Tibial nerve (tissue), 4 donors: ENCODE measurements at regions not wholly inside any gene's neighbourhood (a gene's known extent, or its start where the extent isn't known, plus 50 kb on each side); places are given as distances from the start of the nearest gene placed in this dataset.

ENCODE experiments used
- DNase-seq, 2 donors: peaks; one replicate each; pipeline ENCODE4 v3.0.0-alpha.2; 2019; ENCODE audit warnings: low spot score in 2 of 2
- H3K27ac ChIP-seq, 4 donors: fragments of 200-600 bp; sonication (generic) in 3 of 4; one replicate each; pipeline ENCODE4 v1.5.1; 2017 to 2019; ENCODE audit warnings: mild to moderate bottlenecking in 1 of 4
- H3K27me3 ChIP-seq, 2 donors: fragments of 200-600 bp; sonication (generic) in 1 of 2; one replicate each; pipeline versions ENCODE4 v1.5.1 to v1.6.0; 2017 to 2019
- H3K36me3 ChIP-seq, 3 donors: fragments of 200-600 bp; sonication (generic); one replicate each; pipeline ENCODE4 v1.5.1; 2018 to 2019
- H3K4me1 ChIP-seq, 4 donors: fragments of 200-600 bp; sonication (generic) in 3 of 4; one replicate each; pipeline ENCODE4 v1.5.1; 2017 to 2019
- H3K4me3 ChIP-seq, 4 donors: fragments of 200-600 bp; sonication (generic) in 3 of 4; one replicate each; pipeline ENCODE4 v1.5.1; 2017 to 2019; ENCODE audit warnings: mild to moderate bottlenecking in 1 of 4, moderate library complexity in 1 of 4
- H3K9me3 ChIP-seq, 4 donors: fragments of 200-600 bp; sonication (generic) in 3 of 4; one replicate each; pipeline ENCODE4 v1.5.1; 2017 to 2019
- CTCF ChIP-seq, 5 experiments: fragments of 200-600 bp in 3 of 5; fragments of 450-650 bp in 2 of 5; sonication (generic) in 3 of 5; IDR thresholded peaks; one replicate each; pipeline ENCODE4 v1.5.1; 2016 to 2019; ENCODE audit warnings: antibody characterized with exemption in 5 of 5, mild to moderate bottlenecking in 3 of 5, moderate library complexity in 2 of 5
- EP300 ChIP-seq, 2 donors: sonication (generic); formaldehyde crosslinking; IDR thresholded peaks; one replicate each; pipeline ENCODE4 v1.6.1; 2017; ENCODE audit warnings: antibody characterized with exemption in 2 of 2, mild to moderate bottlenecking in 1 of 2
- POLR2A ChIP-seq, 2 donors: fragments of 450-650 bp; IDR thresholded peaks; one replicate each; pipeline ENCODE4 v1.6.1; 2017; ENCODE audit warnings: antibody characterized with exemption in 2 of 2, mild to moderate bottlenecking in 2 of 2, moderate library complexity in 2 of 2
- WGBS, 2 donors: methylation state at CpG; one replicate each; pipeline ENCODE4 v1.1.5; 2018; 5-methylcytosine and 5-hydroxymethylcytosine counted together

GRCh38 chr1:221230605-221231004, 351.4 kb downstream of the HLX start:
- WGBS, 2 donors: 68 to 73% methylated on average over 1 of the region's 1 CpG
- no peak for DNase-seq
- Histone ChIP-seq H3K27me3 (no peaks in the 10 kb centered on the region), H3K9me3 (no peaks in the 10 kb centered on the region), H3K4me3 (no peak overlapping the region), H3K4me1 (no peaks in the 10 kb centered on the region), H3K36me3 (no peaks in the 10 kb centered on the region), H3K27ac (no peak overlapping the region)
- no peak for TF ChIP-seq POLR2A (IDR thresholded peaks at IDR 0.05)
- no peak for TF ChIP-seq CTCF (IDR thresholded peaks at IDR 0.05)
- no peak for TF ChIP-seq EP300 (IDR thresholded peaks at IDR 0.05)

GRCh38 chr1:221234791-221235190, 355.5 kb downstream of the HLX start:
- H3K27ac ChIP-seq: no peak overlapping the region
- 44 to 60% methylated on average over 2 of the region's 2 CpGs for WGBS, 2 donors
- no peaks in the 10 kb centered on the region for H3K27me3 ChIP-seq
- no peaks in the 10 kb centered on the region for H3K36me3 ChIP-seq
- no peak overlapping the region for H3K4me3 ChIP-seq
- no peaks in the 10 kb centered on the region for H3K9me3 ChIP-seq
- DNase-seq: no peak
- no peaks in the 10 kb centered on the region for H3K4me1 ChIP-seq
- no peak for TF ChIP-seq CTCF (IDR thresholded peaks at IDR 0.05)
- no peak for TF ChIP-seq EP300 (IDR thresholded peaks at IDR 0.05)
- TF ChIP-seq POLR2A (IDR thresholded peaks at IDR 0.05): no peak

GRCh38 chr1:221237587-221237986, 358.3 kb downstream of the HLX start:
- H3K9me3 ChIP-seq: no peaks in the 10 kb centered on the region
- H3K36me3 ChIP-seq: no peaks in the 10 kb centered on the region
- no peak overlapping the region for H3K27ac ChIP-seq
- TF ChIP-seq CTCF (IDR thresholded peaks at IDR 0.05) (no peak), POLR2A (IDR thresholded peaks at IDR 0.05) (no peak), EP300 (IDR thresholded peaks at IDR 0.05) (no peak)
- H3K4me3 ChIP-seq: no peak overlapping the region
- no peak for DNase-seq
- no peaks in the 10 kb centered on the region for H3K27me3 ChIP-seq
- 91 to 96% methylated on average over 3 of the region's 3 CpGs for WGBS, 2 donors
- no peaks in the 10 kb centered on the region for H3K4me1 ChIP-seq

- no peaks in the 10 kb centered on the region for H3K4me1 ChIP-seq
- no peak overlapping the region for H3K27ac ChIP-seq
- H3K27me3 ChIP-seq: no peaks in the 10 kb centered on the region
- TF ChIP-seq POLR2A (IDR thresholded peaks at IDR 0.05) (no peak), CTCF (IDR thresholded peaks at IDR 0.05) (no peak), EP300 (IDR thresholded peaks at IDR 0.05) (no peak)
- WGBS, 2 donors: 78 to 87% methylated on average over 4 of the region's 4 CpGs
- no peak overlapping the region for H3K4me3 ChIP-seq
- DNase-seq: no peak
- no peaks in the 10 kb centered on the region for H3K9me3 ChIP-seq
- H3K36me3 ChIP-seq: no peaks in the 10 kb centered on the region
Measured at GRCh38 chr1:221239181-221239580, 359.9 kb downstream of the HLX start.

GRCh38 chr1:221239792-221240191, 360.5 kb downstream of the HLX start:
- TF ChIP-seq CTCF (IDR thresholded peaks at IDR 0.05) (no peak), POLR2A (IDR thresholded peaks at IDR 0.05) (no peak), EP300 (IDR thresholded peaks at IDR 0.05) (no peak)
- Histone ChIP-seq H3K4me1 (no peaks in the 10 kb centered on the region), H3K9me3 (no peaks in the 10 kb centered on the region), H3K27me3 (no peaks in the 10 kb centered on the region), H3K4me3 (no peak overlapping the region), H3K36me3 (no peaks in the 10 kb centered on the region), H3K27ac (no peak overlapping the region)
- 79 to 86% methylated on average over 9 of the region's 9 CpGs for WGBS, 2 donors
- no peak for DNase-seq
